GM13977 (cell line): ENCODE measurements at regions not wholly inside any gene's neighbourhood (a gene's known extent, or its start where the extent isn't known, plus 50 kb on each side); places are given as distances from the start of the nearest gene placed in this dataset.

Source experiments
- DNase-seq: peaks from one replicate; pipeline ENCODE4 v3.0.0; 2012; ENCODE audit warnings: low spot score
- CTCF ChIP-seq: IDR thresholded peaks from 2 replicates; pipeline ENCODE4 v1.5.1; 2012; ENCODE audit warnings: mild to moderate bottlenecking, control low read depth; ENCODE audit not compliant: insufficient read depth; ENCODE audit errors: extremely low read depth, missing control alignments
- in situ Hi-C: fragments of 300-500 bp; cut with MboI; formaldehyde crosslinking; loops from one replicate; pipeline ENCODE4 v1.12.0; 2022; ENCODE audit warnings: low sequenced_read_pairs, low pct_unique_long_range_greater_than_20kb, mixed read lengths, inconsistent platforms; ENCODE audit not compliant: unreplicated experiment

- no peak for DNase-seq
- in situ Hi-C loops = no loop called here
- no peak for TF ChIP-seq CTCF
Observed at GRCh38 chr2:126832757-126833156, 65.9 kb upstream of the TEX51 start.

- in situ Hi-C loops = no loop called here
- no peak for DNase-seq
- TF ChIP-seq CTCF = no peak
Observed at GRCh38 chr2:126834006-126834659, 64.6 kb upstream of the TEX51 start.

- in situ Hi-C loops = no loop called here
- no peak for DNase-seq
- TF ChIP-seq CTCF = no peak
Observed at GRCh38 chr2:126835261-126835660, 63.4 kb upstream of the TEX51 start.

GRCh38 chr2:126835831-126836230 lies 62.9 kb upstream of the TEX51 start:
- DNase-seq = no peak
- TF ChIP-seq CTCF = no peak
- in situ Hi-C loops = no loop called here

- in situ Hi-C loops = no loop called here
Observed at GRCh38 chr2:126836761-126837679, 61.7 kb upstream of the TEX51 start.

More at GRCh38 chr2:126836761-126837679, 61.7 kb upstream of the TEX51 start:
- no peak for TF ChIP-seq CTCF
- no peak for DNase-seq
